ENCODE measurements at regions not wholly inside any gene's neighbourhood (a gene's known extent, or its start where the extent isn't known, plus 50 kb on each side); places are given as distances from the start of the nearest gene placed in this dataset.

- TF ChIP-seq POLR2A (IDR thresholded peaks at IDR 0.05; ENCODE audit: low read depth, low read length): no peak
- no peak for TF ChIP-seq POLR2AphosphoS5 (IDR thresholded peaks at IDR 0.05; ENCODE audit: low read depth, low read length)
Observed at GRCh38 chr13:59354665-59355369, 808.9 kb downstream of the DIAPH3 start.

Data from GM12892 (cell line).